A549 (cell line): ENCODE measurements at regions not wholly inside any gene's neighbourhood (a gene's known extent, or its start where the extent isn't known, plus 50 kb on each side); places are given as distances from the start of the nearest gene placed in this dataset.

Experiments
- ATAC-seq, 2 experiments: fragments of 200-7000 bp in 1 of 2; fragments of >200 bp in 1 of 2; cut with Nextera tagmentation in 1 of 2; cut with Tn5 transposase in 1 of 2; 3 replicates each; pipeline versions ENCODE4 v1.8.0 to v1.9.1; 2018 to 2020; ENCODE audit warnings: mild to moderate bottlenecking in 1 of 2, moderate library complexity in 1 of 2
- CTCF ChIA-PET: fragments of 300-600 bp; sonication (Branson Sonifier 250); formaldehyde crosslinking; extraction: SDS; loops from one replicate; lab custom pipeline; 2021; ENCODE audit warnings: antibody characterized with exemption, inconsistent platforms; lab: Yijun Ruan, JAX
- POLR2A ChIA-PET: fragments of 350-600 bp; formaldehyde crosslinking; extraction: SDS; loops from one replicate; lab custom pipeline; 2021; ENCODE audit warnings: antibody characterized with exemption, inconsistent platforms; lab: Yijun Ruan, JAX
- DNase-seq, 2 experiments: peaks; one replicate each; pipeline versions ENCODE4 v3.0.0 to v3.0.0-alpha.2; 2011 to 2016; ENCODE audit warnings: low read depth in 1 of 2, low spot score in 1 of 2
- FAIRE-seq: peaks from 2 replicates; lab custom pipeline; 2011; peaks lifted over from hg19 to GRCh38; lab: Jason Lieb, UNC
- H3K27ac ChIP-seq, 2 experiments: fragments of >200 bp; sonication (Bioruptor Twin); formaldehyde crosslinking; 3 replicates each; pipeline ENCODE4 v1.5.1; 2016 to 2017
- H3K4me1 ChIP-seq: fragments of >200 bp; sonication (Bioruptor Twin); formaldehyde crosslinking; 3 replicates; pipeline ENCODE4 v1.6.1; 2016
- H3K4me2 ChIP-seq: fragments of >200 bp; sonication (Bioruptor Twin); formaldehyde crosslinking; 3 replicates; pipeline ENCODE4 v1.6.1; 2016
- H3K4me3 ChIP-seq: fragments of >200 bp; sonication (Bioruptor Twin); formaldehyde crosslinking; 3 replicates; pipeline ENCODE4 v1.5.1; 2016
- H3K9me3 ChIP-seq: fragments of >200 bp; sonication (Bioruptor Twin); formaldehyde crosslinking; 3 replicates; pipeline ENCODE4 v1.6.1; 2016
- BCL3 ChIP-seq: fragments of >200 bp; sonication (Bioruptor Twin); formaldehyde crosslinking; IDR thresholded peaks from 3 replicates; pipeline ENCODE4 v1.6.1; 2016
- CBX2 ChIP-seq: fragments of 200-600 bp; sonication (generic); IDR thresholded peaks from 2 replicates; pipeline ENCODE4 v1.6.1; 2016; ENCODE audit warnings: low read depth, mild to moderate bottlenecking, borderline replicate concordance
- CBX8 ChIP-seq: fragments of 200-600 bp; sonication (generic); IDR thresholded peaks from 2 replicates; pipeline ENCODE4 v1.6.1; 2016
- CEBPB ChIP-seq, 2 experiments: fragments of >200 bp in 1 of 2; sonication (Bioruptor Twin) in 1 of 2; formaldehyde crosslinking in 1 of 2; IDR thresholded peaks; 2 replicates each; pipeline ENCODE4 v1.6.1; 2012 to 2016
- CHD4 ChIP-seq: fragments of 200-600 bp; sonication (generic); IDR thresholded peaks from 2 replicates; pipeline ENCODE4 v1.6.1; 2016; ENCODE audit warnings: antibody characterized with exemption, mild to moderate bottlenecking, borderline replicate concordance
- CTCF ChIP-seq: fragments of >200 bp; sonication (Bioruptor Twin); formaldehyde crosslinking; IDR thresholded peaks from 3 replicates; pipeline ENCODE4 v1.5.1; 2016
- ELK1 ChIP-seq: fragments of 150-350 bp; IDR thresholded peaks from 2 replicates; pipeline ENCODE4 v1.6.1; 2014; ENCODE audit warnings: low read depth, mild to moderate bottlenecking, low read length
- EP300 ChIP-seq, 2 experiments: fragments of >200 bp; sonication (Bioruptor Twin); formaldehyde crosslinking; IDR thresholded peaks; 2 replicates in 1 of 2; 3 replicates in 1 of 2; pipeline ENCODE4 v1.6.1; 2016 to 2017
- FOSL2 ChIP-seq, 2 experiments: fragments of 450-650 bp in 1 of 2; fragments of >200 bp in 1 of 2; sonication (Bioruptor Twin) in 1 of 2; formaldehyde crosslinking; IDR thresholded peaks; 2 replicates each; pipeline versions ENCODE4 v1.5.0 to v1.6.1; 2016 to 2020; ENCODE audit warnings: mild to moderate bottlenecking in 1 of 2, moderate library complexity in 1 of 2
- HOXB5 ChIP-seq: fragments of 250-450 bp; sonication (Bioruptor Pico); IDR thresholded peaks from 2 replicates; pipeline ENCODE4 v1.5.0; 2020; ENCODE audit warnings: mild to moderate bottlenecking, moderate library complexity
- KDM5A ChIP-seq: fragments of 200-600 bp; sonication (generic); IDR thresholded peaks from 2 replicates; pipeline ENCODE4 v1.6.1; 2016; ENCODE audit warnings: antibody characterized with exemption, mild to moderate bottlenecking
- MAFK ChIP-seq: fragments of 450-650 bp; IDR thresholded peaks from 2 replicates; pipeline ENCODE4 v1.6.1; 2014; ENCODE audit not compliant: partially characterized antibody
- MAZ ChIP-seq: fragments of 150-350 bp; IDR thresholded peaks from 2 replicates; pipeline ENCODE4 v1.6.1; 2014; ENCODE audit warnings: antibody characterized with exemption, low read depth, low read length, borderline replicate concordance
- MYC ChIP-seq: IDR thresholded peaks from 2 replicates; pipeline ENCODE4 v1.6.1; 2012; ENCODE audit warnings: mild to moderate bottlenecking, inconsistent platforms, low read length, improper control_type of control experiment, borderline replicate concordance
- NFE2L2 ChIP-seq: fragments of 150-350 bp; conservative IDR thresholded peaks from 2 replicates; pipeline ENCODE4 v1.6.1; 2014; ENCODE audit warnings: low read length
- NR3C1 ChIP-seq: fragments of >200 bp; sonication (Bioruptor Twin); formaldehyde crosslinking; IDR thresholded peaks from 3 replicates; pipeline ENCODE4 v1.6.1; 2017
- PBX3 ChIP-seq: IDR thresholded peaks from 2 replicates; pipeline ENCODE4 v1.6.1; 2012
- POLR2AphosphoS2 ChIP-seq: conservative IDR thresholded peaks from 2 replicates; pipeline ENCODE4 v1.6.1; 2012; ENCODE audit warnings: low read length, improper control_type of control experiment, inconsistent platforms
- RAD21 ChIP-seq, 2 experiments: fragments of >200 bp in 1 of 2; sonication (Bioruptor Twin) in 1 of 2; formaldehyde crosslinking in 1 of 2; IDR thresholded peaks in 1 of 2; conservative IDR thresholded peaks in 1 of 2; 2 replicates in 1 of 2; 3 replicates in 1 of 2; pipeline ENCODE4 v1.6.1; 2012 to 2018; ENCODE audit warnings: inconsistent platforms in 1 of 2
- RCOR1 ChIP-seq: fragments of 150-350 bp; IDR thresholded peaks from 2 replicates; pipeline ENCODE4 v1.6.1; 2014; ENCODE audit warnings: antibody characterized with exemption, low read length, low read depth
- REST ChIP-seq: fragments of 200-600 bp; sonication (generic); IDR thresholded peaks from 2 replicates; pipeline ENCODE4 v1.6.1; 2016; ENCODE audit warnings: antibody characterized with exemption, mild to moderate bottlenecking, moderate library complexity
- RNF2 ChIP-seq: fragments of 200-600 bp; sonication (generic); IDR thresholded peaks from 2 replicates; pipeline ENCODE4 v1.6.1; 2016; ENCODE audit warnings: low read depth, mild to moderate bottlenecking, antibody characterized with exemption, moderate library complexity, borderline replicate concordance
- SREBF2 ChIP-seq: fragments of 450-650 bp; IDR thresholded peaks from 2 replicates; pipeline ENCODE4 v1.6.1; 2014; ENCODE audit warnings: mild to moderate bottlenecking, moderate library complexity
- ZFP36 ChIP-seq: fragments of 450-650 bp; IDR thresholded peaks from 2 replicates; pipeline ENCODE4 v1.6.1; 2014; ENCODE audit warnings: borderline replicate concordance; ENCODE audit not compliant: partially characterized antibody
- ZSCAN20 ChIP-seq: fragments of 250-450 bp; sonication (Bioruptor Pico); IDR thresholded peaks from 2 replicates; pipeline ENCODE4 v1.8.0; 2022; ENCODE audit warnings: mild to moderate bottlenecking, moderate library complexity

GRCh38 chr18:39636931-39637330 is 2071.3 kb upstream of the CELF4 start (continued):
- TF ChIP-seq CTCF (no peak), POLR2AphosphoS2 (no peak), ZSCAN20 (CRISPR knock-in tag) (no peak), RAD21 (conservative IDR thresholded peaks at IDR 0.05 in 1 of 2, IDR thresholded peaks at IDR 0.05 in 1 of 2) (no peak), BCL3 (no peak), EP300 (IDR thresholded peaks at IDR 0.05) (no peak), RCOR1 (no peak)
- TF ChIP-seq, all 56 proteins: peak for 0

- DNase-seq: no peak
- H3K4me1 ChIP-seq: no peaks in the 10 kb centered on the region
- FAIRE-seq: no peak
- ChIA-PET CTCF (no interaction called here), POLR2A (no interaction called here)
- no peaks in the 10 kb centered on the region for H3K9me3 ChIP-seq
- no peak for ATAC-seq
- no peak overlapping the region for H3K27ac ChIP-seq
- no peak overlapping the region for H3K4me2 ChIP-seq
- H3K4me3 ChIP-seq: no peak overlapping the region
- no peak for TF ChIP-seq ZFP36
- no peak for TF ChIP-seq ELK1
- TF ChIP-seq POLR2AphosphoS2: no peak
- no peak for TF ChIP-seq HOXB5 (CRISPR knock-in tag)
- TF ChIP-seq SREBF2: no peak
- no peak for TF ChIP-seq CBX2
- no peak for TF ChIP-seq NR3C1
- no peak for TF ChIP-seq MYC
- no peak for TF ChIP-seq MAZ
- TF ChIP-seq RNF2: no peak
- no peak for TF ChIP-seq PBX3
- no peak for TF ChIP-seq KDM5A
- no peak for TF ChIP-seq RCOR1
- TF ChIP-seq FOSL2 (IDR thresholded peaks at IDR 0.05): no peak
- TF ChIP-seq FOSL2 (CRISPR knock-in tag; IDR thresholded peaks at IDR 0.05): no peak
Measured at GRCh38 chr18:39635966-39636365, 2070.4 kb upstream of the CELF4 start.

- DNase-seq (no peak), FAIRE-seq (no peak), ATAC-seq (no peak)
- CTCF ChIA-PET: no interaction called here
- no peaks in the 10 kb centered on the region for H3K9me3 ChIP-seq
- H3K4me1 ChIP-seq: no peaks in the 10 kb centered on the region
- no peak overlapping the region for H3K4me3 ChIP-seq
- POLR2A ChIA-PET: no interaction called here
- TF ChIP-seq CHD4 (no peak), CTCF (no peak), NFE2L2 (no peak), CBX8 (no peak), EP300 (IDR thresholded peaks at IDR 0.05) (no peak), REST (no peak), CEBPB (IDR thresholded peaks at IDR 0.05) (no peak), MAFK (no peak), CBX2 (no peak)
- H3K4me2 ChIP-seq: no peak overlapping the region
- no peak overlapping the region for H3K27ac ChIP-seq
Measured at GRCh38 chr18:39635192-39635591, 2069.6 kb upstream of the CELF4 start.
